Colonic mucosa (tissue), 4 donors: ENCODE measurements at regions not wholly inside any gene's neighbourhood (a gene's known extent, or its start where the extent isn't known, plus 50 kb on each side); places are given as distances from the start of the nearest gene placed in this dataset.

ENCODE experiments used
- DNase-seq: peaks from one replicate; pipeline ENCODE4 v3.0.0-alpha.2; 2020
- H3K27ac ChIP-seq: fragments of 200-600 bp; one replicate; pipeline ENCODE4 v1.8.0; 2021
- H3K27me3 ChIP-seq: fragments of 200-600 bp; one replicate; pipeline ENCODE4 v1.8.0; 2021
- H3K36me3 ChIP-seq: fragments of 200-600 bp; one replicate; pipeline ENCODE4 v1.8.0; 2021
- H3K4me1 ChIP-seq: fragments of 200-600 bp; one replicate; pipeline ENCODE4 v1.8.0; 2021; ENCODE audit warnings: mild to moderate bottlenecking
- H3K4me3 ChIP-seq: fragments of 200-600 bp; one replicate; pipeline ENCODE4 v1.8.0; 2021
- H3K9ac ChIP-seq, 2 donors: one replicate each; pipeline ENCODE4 v1.7.0; 2013; ENCODE audit warnings: control low read depth in 2 of 2, low read depth in 2 of 2, low read length in 2 of 2
- H3K9me3 ChIP-seq: fragments of 200-600 bp; one replicate; pipeline ENCODE4 v1.8.0; 2021
- intact Hi-C: fragments of 100-400 bp; cut with DNase I; formaldehyde crosslinking; loops from one replicate; pipeline ENCODE4 v1.14.1; 2022
- TF ChIP-seq, protein P1 (sequence below): fragments of 200-600 bp; IDR thresholded peaks from one replicate; pipeline ENCODE4 v1.8.0; 2022; ENCODE audit warnings: antibody characterized with exemption, mild to moderate bottlenecking
- donor health status: healthy.
- donor health status: DM: no; HTN: no; CAD: no.
- donor health status: DM: no; HTN: no; CAD: no.

DNA sequence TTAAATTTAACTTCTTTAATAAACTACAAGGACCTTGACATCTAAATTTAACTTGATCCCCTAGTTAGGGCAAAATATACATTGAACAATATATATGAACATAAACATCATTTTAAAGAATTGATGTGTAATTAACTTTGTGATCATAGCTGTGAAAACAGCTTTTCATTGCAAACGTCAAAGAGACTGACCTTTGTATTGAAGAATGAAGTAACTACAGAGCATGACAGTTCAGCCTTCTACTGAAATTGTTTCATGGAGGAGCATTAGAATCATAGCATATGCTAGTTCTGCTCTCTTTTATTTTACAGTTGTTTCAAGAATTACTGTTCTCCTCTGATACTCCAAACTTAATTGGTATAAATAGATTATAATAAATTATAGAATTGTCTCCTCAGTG lies 123.4 kb upstream of the PRR20A start:
- Histone ChIP-seq H3K4me3 (no peak overlapping the region), H3K4me1 (no peaks in the 10 kb centered on the region), H3K36me3 (no peaks in the 10 kb centered on the region), H3K27me3 (no peaks in the 10 kb centered on the region), H3K9me3 (no peaks in the 10 kb centered on the region), H3K9ac (no peak overlapping the region), H3K27ac (no peak overlapping the region)
- DNase-seq: no peak
- TF ChIP-seq, protein P1, sequence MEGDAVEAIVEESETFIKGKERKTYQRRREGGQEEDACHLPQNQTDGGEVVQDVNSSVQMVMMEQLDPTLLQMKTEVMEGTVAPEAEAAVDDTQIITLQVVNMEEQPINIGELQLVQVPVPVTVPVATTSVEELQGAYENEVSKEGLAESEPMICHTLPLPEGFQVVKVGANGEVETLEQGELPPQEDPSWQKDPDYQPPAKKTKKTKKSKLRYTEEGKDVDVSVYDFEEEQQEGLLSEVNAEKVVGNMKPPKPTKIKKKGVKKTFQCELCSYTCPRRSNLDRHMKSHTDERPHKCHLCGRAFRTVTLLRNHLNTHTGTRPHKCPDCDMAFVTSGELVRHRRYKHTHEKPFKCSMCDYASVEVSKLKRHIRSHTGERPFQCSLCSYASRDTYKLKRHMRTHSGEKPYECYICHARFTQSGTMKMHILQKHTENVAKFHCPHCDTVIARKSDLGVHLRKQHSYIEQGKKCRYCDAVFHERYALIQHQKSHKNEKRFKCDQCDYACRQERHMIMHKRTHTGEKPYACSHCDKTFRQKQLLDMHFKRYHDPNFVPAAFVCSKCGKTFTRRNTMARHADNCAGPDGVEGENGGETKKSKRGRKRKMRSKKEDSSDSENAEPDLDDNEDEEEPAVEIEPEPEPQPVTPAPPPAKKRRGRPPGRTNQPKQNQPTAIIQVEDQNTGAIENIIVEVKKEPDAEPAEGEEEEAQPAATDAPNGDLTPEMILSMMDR: no peak
- intact Hi-C loops: no loop called here

DNA sequence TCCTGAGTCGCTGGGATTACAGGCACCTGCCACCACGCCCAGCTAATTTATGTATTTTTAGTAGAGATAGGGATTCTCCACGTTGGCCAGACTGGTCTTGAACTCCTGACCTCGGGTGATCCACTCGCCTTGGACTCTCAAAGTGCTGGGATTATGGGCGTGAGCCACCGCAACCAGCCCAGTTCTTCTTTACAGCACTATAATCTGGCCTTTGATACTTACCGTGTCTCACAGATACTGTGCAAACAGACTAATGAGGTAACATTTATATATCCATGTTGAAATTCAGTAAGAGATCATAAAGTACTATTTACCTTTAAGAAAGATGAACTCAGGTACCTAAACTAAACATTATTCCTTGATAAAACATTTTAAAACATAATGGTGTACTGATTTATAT lies 121.8 kb upstream of the PRR20A start:
- Histone ChIP-seq H3K36me3 (no peaks in the 10 kb centered on the region), H3K9me3 (no peaks in the 10 kb centered on the region), H3K9ac (no peak overlapping the region), H3K27ac (no peak overlapping the region), H3K4me1 (no peaks in the 10 kb centered on the region), H3K4me3 (no peak overlapping the region), H3K27me3 (no peaks in the 10 kb centered on the region)
- DNase-seq: no peak
- intact Hi-C loops: no loop called here
- TF ChIP-seq, protein P1: no peak

DNA sequence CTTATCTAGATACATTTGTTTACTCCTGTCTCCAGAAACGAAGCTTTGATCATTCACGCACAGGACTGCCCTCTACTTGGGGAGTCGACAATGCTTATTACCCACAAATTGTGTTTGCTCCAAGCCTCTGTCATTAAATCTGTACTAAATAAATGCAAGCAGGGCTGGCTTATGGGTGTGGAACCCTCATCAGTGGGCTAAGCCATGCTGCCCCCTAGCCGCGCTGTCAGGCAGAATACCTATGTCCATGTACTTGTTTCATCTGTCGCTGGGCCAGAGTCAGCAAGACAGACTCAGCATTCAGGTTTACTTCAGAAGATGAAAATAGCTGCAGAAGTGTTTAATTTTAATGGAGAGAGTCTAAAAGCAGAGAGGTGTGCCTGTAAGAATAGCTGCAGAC lies 110.0 kb upstream of the PRR20A start:
- Histone ChIP-seq H3K27me3 (no peaks in the 10 kb centered on the region), H3K36me3 (no peaks in the 10 kb centered on the region), H3K9ac (no peak overlapping the region), H3K4me3 (no peak overlapping the region), H3K9me3 (no peaks in the 10 kb centered on the region), H3K27ac (no peak overlapping the region), H3K4me1 (no peaks in the 10 kb centered on the region)
- intact Hi-C loops: no loop called here
- TF ChIP-seq, protein P1: no peak
- no peak for DNase-seq

DNA sequence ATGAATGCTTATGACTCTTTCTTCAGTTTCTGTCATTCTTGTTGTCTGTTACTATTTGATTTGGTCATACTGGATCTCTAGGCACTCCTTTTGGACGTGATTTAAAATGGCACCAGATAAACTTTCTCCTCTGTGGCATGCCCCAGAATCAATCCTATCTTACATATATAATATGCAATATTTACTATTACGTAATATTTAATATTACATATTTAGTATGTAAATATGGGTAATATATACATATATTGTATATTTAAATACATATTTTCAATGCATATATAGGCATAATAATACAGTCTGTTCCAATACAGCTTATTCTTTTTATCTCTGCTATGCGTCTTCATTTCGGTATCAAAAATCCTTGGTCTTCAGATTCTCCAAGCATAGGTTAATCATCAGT lies 104.4 kb upstream of the PRR20A start:
- H3K27ac ChIP-seq: no peak overlapping the region
- no peak for DNase-seq
- H3K9ac ChIP-seq: no peak overlapping the region
- intact Hi-C loops: no loop called here
- TF ChIP-seq, protein P1: no peak
- no peaks in the 10 kb centered on the region for H3K4me1 ChIP-seq
- H3K4me3 ChIP-seq: no peak overlapping the region
- H3K27me3 ChIP-seq: no peaks in the 10 kb centered on the region
- H3K9me3 ChIP-seq: no peaks in the 10 kb centered on the region
- H3K36me3 ChIP-seq: no peaks in the 10 kb centered on the region

DNA sequence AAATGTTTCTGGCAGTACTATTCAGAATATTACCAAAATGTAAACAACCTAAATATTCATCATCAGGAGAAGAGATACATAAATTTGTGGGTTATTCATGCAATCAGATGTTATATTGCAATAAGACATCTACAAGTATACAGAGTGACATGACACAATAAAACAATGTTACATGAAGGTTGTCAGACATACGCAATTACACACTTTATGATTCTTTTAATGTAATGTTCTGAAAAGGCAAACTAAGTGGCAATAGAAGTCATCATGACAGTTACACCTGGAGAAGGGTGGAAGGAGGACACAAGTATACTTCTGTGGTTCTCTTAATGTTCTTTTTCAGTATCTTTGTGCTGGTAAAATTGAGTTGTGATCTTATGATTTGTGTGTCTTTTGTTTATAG lies 95.8 kb upstream of the PRR20A start:
- DNase-seq: no peak
- Histone ChIP-seq H3K9ac (no peak overlapping the region), H3K4me1 (no peaks in the 10 kb centered on the region), H3K27ac (no peak overlapping the region), H3K9me3 (no peaks in the 10 kb centered on the region), H3K27me3 (no peaks in the 10 kb centered on the region), H3K36me3 (no peaks in the 10 kb centered on the region), H3K4me3 (no peak overlapping the region)
- TF ChIP-seq, protein P1: no peak
- intact Hi-C loops: no loop called here
